IPS-18a (cell line): ENCODE measurements at regions not wholly inside any gene's neighbourhood (a gene's known extent, or its start where the extent isn't known, plus 50 kb on each side); places are given as distances from the start of the nearest gene placed in this dataset.

Experiments used
- H3K27ac ChIP-seq: one replicate; pipeline ENCODE4 v1.5.1; 2013; ENCODE audit warnings: low read length
- H3K27me3 ChIP-seq: one replicate; pipeline ENCODE4 v1.6.1; 2013; ENCODE audit warnings: mild to moderate bottlenecking, low read length; ENCODE audit not compliant: control insufficient read depth, insufficient read depth
- H3K36me3 ChIP-seq: one replicate; pipeline ENCODE4 v1.6.1; 2013; ENCODE audit warnings: low read depth, low read length; ENCODE audit not compliant: control insufficient read depth
- H3K4me1 ChIP-seq: one replicate; pipeline ENCODE4 v1.6.1; 2013; ENCODE audit warnings: low read depth, low read length; ENCODE audit not compliant: control insufficient read depth
- H3K4me3 ChIP-seq: one replicate; pipeline ENCODE4 v1.5.1; 2013; ENCODE audit warnings: low read length
- H3K9ac ChIP-seq: one replicate; pipeline ENCODE4 v1.6.1; 2013; ENCODE audit warnings: mild to moderate bottlenecking, low read length, moderate library complexity
- H3K9me3 ChIP-seq: one replicate; pipeline ENCODE4 v1.6.1; 2013; ENCODE audit warnings: low read depth, low read length; ENCODE audit not compliant: control insufficient read depth

DNA sequence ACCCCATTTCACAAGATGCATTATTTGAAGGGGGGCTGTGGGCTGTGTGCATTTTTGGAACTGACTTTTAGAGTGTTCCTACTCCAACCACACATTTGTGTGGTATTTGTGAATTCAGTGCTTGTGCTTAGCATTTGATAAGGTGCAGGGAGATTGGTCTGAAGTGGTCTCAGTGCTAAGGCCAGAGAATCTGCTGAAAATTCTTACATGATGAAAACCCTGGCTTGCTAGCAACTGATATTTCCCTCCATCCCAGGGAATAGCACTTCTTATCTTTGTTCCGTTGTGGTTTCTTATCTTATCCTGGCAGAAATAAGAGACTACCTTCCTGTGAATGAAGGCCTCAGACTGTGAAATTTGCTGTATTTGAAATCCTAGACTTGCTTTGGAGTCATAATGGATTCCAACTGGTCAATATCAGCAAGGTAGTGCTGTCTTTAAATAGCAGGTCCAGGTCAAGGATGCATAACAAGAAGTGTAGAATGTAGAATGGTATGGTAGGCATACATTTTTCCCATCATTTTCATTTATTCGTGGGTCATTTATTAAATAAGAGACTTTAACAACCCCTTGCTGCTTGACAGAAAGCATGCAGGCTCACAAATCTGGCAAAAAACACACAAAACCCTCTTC lies 986.9 kb downstream of the REEP3 start:
- Histone ChIP-seq H3K27ac (no peak overlapping the region), H3K4me1 (no peaks in the 10 kb centered on the region), H3K9me3 (no peaks in the 10 kb centered on the region), H3K27me3 (no peaks in the 10 kb centered on the region), H3K4me3 (no peak overlapping the region), H3K9ac (no peak overlapping the region), H3K36me3 (no peaks in the 10 kb centered on the region)

DNA sequence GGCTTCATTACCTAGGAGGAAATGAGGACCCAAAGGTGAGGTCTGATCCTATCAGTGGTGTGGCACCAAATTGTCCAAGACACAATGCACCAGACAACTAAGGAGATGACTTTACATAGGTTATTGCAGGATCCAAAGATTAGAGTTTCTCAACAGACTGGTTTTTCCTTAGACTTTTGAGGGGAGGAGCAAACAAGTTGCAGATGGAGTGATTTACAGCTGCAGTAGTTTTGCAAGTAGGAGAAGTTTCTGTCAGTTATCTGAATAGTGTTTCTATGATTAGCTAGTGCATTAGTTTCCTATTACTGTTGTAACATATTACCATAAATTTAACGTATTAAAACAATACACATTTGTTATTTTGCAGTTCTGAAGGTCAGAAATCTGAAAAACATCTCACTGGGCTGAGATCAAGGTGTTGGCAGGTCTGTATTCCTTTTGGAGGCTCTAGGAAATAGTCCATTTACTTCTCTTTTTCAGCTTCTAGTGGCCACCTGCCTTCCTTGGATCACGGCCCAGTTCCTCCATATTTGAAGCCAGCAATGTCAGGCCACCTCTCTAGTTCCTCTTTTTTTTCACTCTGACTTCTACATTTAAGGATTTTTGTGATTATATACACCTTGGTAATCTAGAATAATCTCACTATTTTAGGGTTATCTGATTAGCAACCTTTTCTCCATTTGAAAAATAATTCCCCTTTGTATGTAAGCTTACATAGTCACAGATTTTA lies 994.9 kb downstream of the REEP3 start:
- H3K36me3 ChIP-seq, result no peaks in the 10 kb centered on the region
- H3K4me3 ChIP-seq, result no peak overlapping the region
- no peaks in the 10 kb centered on the region for H3K4me1 ChIP-seq
- no peaks in the 10 kb centered on the region for H3K9me3 ChIP-seq
- H3K27me3 ChIP-seq, result no peaks in the 10 kb centered on the region
- H3K27ac ChIP-seq, result no peak overlapping the region
- H3K9ac ChIP-seq, result no peak overlapping the region

DNA sequence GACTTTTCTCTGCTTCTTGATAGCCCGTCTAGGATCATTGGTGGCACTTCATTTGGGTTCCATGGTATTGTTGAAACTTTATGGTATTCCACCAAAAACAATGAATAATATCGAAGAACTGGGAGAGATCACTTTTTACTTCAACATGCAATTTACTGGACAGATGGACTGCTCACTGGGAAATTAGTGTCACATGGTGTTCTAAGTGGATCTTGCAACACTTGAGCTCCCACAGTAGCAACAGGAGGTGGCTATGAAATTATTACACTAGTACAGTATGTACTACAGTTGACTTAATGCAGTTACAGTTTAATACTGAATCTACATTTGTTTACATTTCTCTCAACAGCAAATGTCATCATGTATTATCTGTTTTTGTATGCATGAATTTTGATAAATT lies 997.3 kb downstream of the REEP3 start:
- H3K9me3 ChIP-seq, result no peaks in the 10 kb centered on the region
- no peak overlapping the region for H3K27ac ChIP-seq
- H3K9ac ChIP-seq, result no peak overlapping the region
- H3K36me3 ChIP-seq, result no peaks in the 10 kb centered on the region
- H3K4me1 ChIP-seq, result no peaks in the 10 kb centered on the region
- no peak overlapping the region for H3K4me3 ChIP-seq
- H3K27me3 ChIP-seq, result no peaks in the 10 kb centered on the region

DNA sequence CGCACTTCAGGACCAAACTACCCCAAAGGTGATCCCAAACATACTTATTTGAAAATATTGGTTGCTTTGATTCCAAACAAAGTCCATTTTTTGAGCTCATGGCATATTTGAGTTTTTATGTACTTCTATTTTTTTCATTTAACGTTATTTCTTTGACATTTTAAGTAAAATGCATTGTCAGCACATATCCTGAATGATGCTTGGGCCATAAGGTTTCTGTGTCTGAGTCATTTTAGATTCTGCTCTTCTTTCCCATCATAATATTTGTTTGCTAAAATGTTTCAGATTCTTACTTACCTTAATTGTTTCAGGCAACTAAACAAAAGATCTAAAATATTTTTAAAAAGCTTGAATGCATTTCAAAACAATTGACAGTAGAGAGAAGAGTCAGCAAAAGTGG lies 998.2 kb downstream of the REEP3 start:
- Histone ChIP-seq H3K27me3 (no peaks in the 10 kb centered on the region), H3K9ac (no peak overlapping the region), H3K4me1 (no peaks in the 10 kb centered on the region), H3K9me3 (no peaks in the 10 kb centered on the region), H3K36me3 (no peaks in the 10 kb centered on the region), H3K27ac (no peak overlapping the region), H3K4me3 (no peak overlapping the region)

DNA sequence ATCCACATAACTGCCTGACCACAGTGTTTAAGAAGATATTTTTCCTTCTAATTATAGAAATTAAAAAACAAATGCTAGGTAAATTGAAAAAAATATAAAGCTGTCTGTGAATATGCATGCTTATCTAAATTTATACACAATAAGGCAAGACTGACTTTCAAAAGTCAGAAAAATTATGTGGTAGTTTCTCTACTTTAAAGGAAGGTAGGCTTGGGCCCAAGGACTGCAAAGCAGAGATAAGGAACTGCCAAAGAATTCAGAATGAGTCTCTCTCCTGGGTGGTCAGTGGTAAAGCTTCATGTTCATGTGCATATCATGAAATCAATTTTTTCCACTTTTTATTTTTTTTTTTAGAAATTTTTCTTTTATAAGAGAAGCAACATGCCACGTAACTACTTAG lies 998.6 kb downstream of the REEP3 start:
- Histone ChIP-seq H3K27ac (no peak overlapping the region), H3K9ac (no peak overlapping the region), H3K9me3 (no peaks in the 10 kb centered on the region), H3K4me1 (no peaks in the 10 kb centered on the region), H3K36me3 (no peaks in the 10 kb centered on the region), H3K27me3 (no peaks in the 10 kb centered on the region), H3K4me3 (no peak overlapping the region)

DNA sequence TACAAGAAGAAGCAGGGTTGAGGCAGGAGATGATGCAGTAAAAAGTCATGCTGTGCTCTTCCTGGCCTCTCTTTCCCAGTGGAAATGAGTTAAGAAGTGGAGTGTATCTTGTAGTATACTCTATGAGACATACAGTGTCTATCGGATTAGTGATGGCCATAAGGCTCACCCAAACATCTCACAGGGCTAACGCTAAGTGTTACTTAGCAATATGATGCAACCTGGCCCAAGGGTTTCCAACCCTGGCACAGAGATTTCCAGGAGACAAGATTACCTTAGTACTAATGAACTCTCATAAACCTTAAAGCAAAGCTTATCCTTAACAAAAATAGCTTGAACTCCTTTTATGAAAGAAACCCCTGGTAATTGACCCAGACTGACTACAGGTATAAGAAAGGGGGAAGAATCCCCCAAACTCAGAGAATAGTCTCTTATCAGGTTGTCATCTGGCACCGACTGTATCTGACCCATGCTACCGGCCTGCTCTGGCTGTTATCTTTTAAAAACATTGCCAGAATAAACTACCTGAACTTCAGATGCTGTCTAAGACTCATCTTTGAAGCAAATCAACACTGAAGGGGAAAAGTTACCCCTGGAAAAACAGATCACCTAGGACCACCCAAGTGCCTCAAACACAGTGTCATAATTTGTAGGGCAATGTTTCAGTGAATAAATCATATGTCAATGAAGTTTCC lies 1002.0 kb downstream of the REEP3 start:
- no peaks in the 10 kb centered on the region for H3K9me3 ChIP-seq
- H3K27ac ChIP-seq, result no peak overlapping the region
- no peak overlapping the region for H3K4me3 ChIP-seq
- no peaks in the 10 kb centered on the region for H3K4me1 ChIP-seq
- no peaks in the 10 kb centered on the region for H3K27me3 ChIP-seq
- no peaks in the 10 kb centered on the region for H3K36me3 ChIP-seq
- H3K9ac ChIP-seq, result no peak overlapping the region

DNA sequence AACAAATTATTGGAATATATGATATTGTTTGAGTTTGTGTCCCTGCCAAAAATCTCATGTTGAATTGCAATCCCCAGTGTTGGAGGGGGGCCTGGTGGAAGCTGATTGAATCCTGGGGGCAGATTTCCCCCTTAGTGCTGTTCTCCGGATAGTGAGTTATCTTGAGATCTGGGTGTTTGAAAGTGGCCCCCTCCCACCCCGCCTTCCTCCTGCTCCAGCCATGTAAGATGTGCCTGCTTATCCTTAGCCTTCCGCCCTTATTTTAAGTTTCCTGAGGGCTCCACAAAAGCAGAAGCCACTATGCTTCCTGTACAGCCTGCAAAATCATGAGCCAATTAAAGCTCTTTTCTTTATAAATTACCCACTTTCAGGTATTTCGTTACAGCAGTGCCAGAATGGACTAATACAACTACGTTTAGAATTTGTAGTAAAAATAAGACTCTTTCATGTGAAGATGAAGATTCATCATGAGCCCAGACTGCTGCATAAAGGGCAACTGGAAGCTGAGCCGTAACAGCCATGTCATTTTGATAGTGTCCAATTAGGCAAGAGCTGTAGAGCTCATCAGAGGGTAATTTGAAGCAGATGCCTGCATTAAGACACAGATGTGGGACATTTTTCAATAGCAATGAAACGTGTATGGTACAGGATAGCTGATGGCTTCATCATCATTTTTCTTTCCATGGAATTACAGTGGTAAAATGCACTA lies 1007.2 kb downstream of the REEP3 start:
- no peak overlapping the region for H3K27ac ChIP-seq
- no peak overlapping the region for H3K9ac ChIP-seq
- H3K9me3 ChIP-seq, result no peaks in the 10 kb centered on the region
- no peaks in the 10 kb centered on the region for H3K27me3 ChIP-seq
- H3K4me1 ChIP-seq, result no peaks in the 10 kb centered on the region
- no peak overlapping the region for H3K4me3 ChIP-seq
- no peaks in the 10 kb centered on the region for H3K36me3 ChIP-seq

DNA sequence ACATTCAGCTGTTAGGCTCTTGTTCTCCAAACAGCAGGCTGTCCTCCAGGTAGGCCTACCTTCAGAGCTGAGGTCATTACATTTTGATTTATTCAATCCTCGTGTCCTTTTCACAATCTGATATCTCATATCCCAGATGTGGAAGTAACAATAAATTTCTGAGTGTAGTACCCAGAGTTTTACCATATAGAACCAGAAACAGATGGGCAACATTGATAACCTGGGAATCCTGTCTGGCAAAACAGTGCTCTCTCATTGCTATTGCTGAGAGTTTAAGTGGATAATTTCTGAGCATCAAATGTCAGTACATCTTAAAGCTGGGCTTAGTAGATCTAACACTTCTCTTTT lies 1007.8 kb downstream of the REEP3 start:
- H3K27me3 ChIP-seq, result no peaks in the 10 kb centered on the region
- H3K9me3 ChIP-seq, result no peaks in the 10 kb centered on the region
- no peak overlapping the region for H3K9ac ChIP-seq
- no peak overlapping the region for H3K27ac ChIP-seq
- H3K4me1 ChIP-seq, result no peaks in the 10 kb centered on the region
- no peaks in the 10 kb centered on the region for H3K36me3 ChIP-seq
- no peak overlapping the region for H3K4me3 ChIP-seq

DNA sequence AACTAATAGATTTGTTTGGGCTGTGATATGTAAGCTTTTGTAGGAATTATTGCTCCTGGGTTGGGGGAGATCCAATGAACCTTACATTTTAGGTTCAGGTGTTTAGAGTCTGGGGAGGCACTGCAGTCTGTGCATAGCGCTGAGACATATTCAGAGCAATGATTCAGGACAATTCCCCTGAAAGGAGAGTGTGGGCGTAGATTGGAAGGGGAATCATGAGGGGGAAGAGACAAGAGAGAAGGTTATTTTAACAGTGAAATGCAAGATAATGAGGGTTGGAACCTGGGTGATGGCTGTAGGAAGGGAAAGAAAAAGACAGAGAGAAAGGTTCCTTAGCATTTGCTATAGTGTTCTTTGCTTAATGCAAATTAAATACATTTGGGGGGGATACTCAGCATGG lies 1013.4 kb downstream of the REEP3 start:
- no peaks in the 10 kb centered on the region for H3K9me3 ChIP-seq
- H3K27me3 ChIP-seq, result no peaks in the 10 kb centered on the region
- H3K4me1 ChIP-seq, result no peaks in the 10 kb centered on the region
- no peaks in the 10 kb centered on the region for H3K36me3 ChIP-seq
- H3K4me3 ChIP-seq, result no peak overlapping the region
- no peak overlapping the region for H3K27ac ChIP-seq
- no peak overlapping the region for H3K9ac ChIP-seq

DNA sequence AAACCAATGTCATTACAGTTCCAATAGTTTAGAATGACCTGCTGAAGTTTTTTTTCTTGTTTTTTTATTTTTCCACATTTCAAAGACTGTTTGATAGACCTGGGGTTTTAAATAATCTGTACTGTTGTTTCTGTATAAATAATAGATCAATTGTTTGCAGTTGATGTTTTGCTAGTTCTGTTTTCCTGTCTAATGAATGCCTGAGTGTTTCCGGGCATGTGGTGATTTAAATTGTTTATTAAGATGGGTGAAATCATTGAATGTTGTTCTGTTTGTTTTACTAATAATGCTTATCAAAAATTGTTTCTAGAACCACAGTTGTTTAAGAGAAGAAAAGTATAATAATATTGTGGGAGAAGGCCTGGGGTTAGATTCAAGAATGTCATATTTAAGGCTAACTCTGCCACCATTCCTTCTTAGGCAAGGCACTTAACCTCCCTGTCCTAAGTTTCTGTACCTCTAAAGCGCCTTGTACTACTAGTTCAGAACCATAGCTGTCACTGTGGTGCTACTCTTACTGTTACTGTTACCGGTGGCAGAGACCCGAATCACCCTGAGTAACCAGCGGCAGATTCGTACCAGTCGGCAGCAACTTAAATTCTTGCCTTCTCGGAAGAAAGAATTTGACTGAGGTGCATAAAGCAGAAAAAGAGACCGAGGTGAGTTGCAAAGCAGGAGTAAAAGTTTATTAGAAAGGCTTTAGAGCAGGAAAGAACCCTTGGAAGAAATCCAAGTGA lies 1014.1 kb downstream of the REEP3 start:
- Histone ChIP-seq H3K27me3 (no peaks in the 10 kb centered on the region), H3K4me3 (no peak overlapping the region), H3K9me3 (no peaks in the 10 kb centered on the region), H3K27ac (no peak overlapping the region), H3K9ac (no peak overlapping the region), H3K36me3 (no peaks in the 10 kb centered on the region), H3K4me1 (no peaks in the 10 kb centered on the region)

DNA sequence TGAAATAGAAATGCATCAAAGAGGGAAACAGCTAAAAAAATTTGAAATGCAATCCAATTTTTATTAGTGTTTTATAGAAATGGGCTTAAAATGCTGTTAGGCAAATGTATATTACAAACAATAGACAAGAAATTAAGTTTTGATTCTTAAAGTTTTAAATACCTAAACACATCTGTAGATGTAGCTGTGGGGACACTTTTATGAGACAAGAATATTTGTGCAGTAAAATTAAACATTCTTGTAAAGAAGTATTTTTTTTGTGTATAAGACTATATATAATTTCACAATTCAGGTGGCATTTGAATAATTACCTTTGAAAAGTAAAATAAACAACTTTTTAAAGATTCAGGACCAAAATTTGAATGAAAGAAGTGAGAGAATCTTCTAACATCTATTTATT lies 1015.9 kb downstream of the REEP3 start:
- no peak overlapping the region for H3K4me3 ChIP-seq
- no peak overlapping the region for H3K9ac ChIP-seq
- H3K27ac ChIP-seq, result no peak overlapping the region
- no peaks in the 10 kb centered on the region for H3K4me1 ChIP-seq
- no peaks in the 10 kb centered on the region for H3K9me3 ChIP-seq
- no peaks in the 10 kb centered on the region for H3K36me3 ChIP-seq
- H3K27me3 ChIP-seq, result no peaks in the 10 kb centered on the region
